Tibial nerve (tissue), 4 donors: ENCODE measurements at regions not wholly inside any gene's neighbourhood (a gene's known extent, or its start where the extent isn't known, plus 50 kb on each side); places are given as distances from the start of the nearest gene placed in this dataset.
"Not testable (repeated sequence)": the region's sequence is repeated elsewhere in the genome, so short reads cannot be mapped to it uniquely, and the experiment has no call there.

Experiments
- DNase-seq, 2 donors: peaks; one replicate each; pipeline ENCODE4 v3.0.0-alpha.2; 2019; ENCODE audit warnings: low spot score in 2 of 2
- H3K27ac ChIP-seq, 4 donors: fragments of 200-600 bp; sonication (generic) in 3 of 4; one replicate each; pipeline ENCODE4 v1.5.1; 2017 to 2019; ENCODE audit warnings: mild to moderate bottlenecking in 1 of 4
- H3K27me3 ChIP-seq, 2 donors: fragments of 200-600 bp; sonication (generic) in 1 of 2; one replicate each; pipeline versions ENCODE4 v1.5.1 to v1.6.0; 2017 to 2019
- H3K36me3 ChIP-seq, 3 donors: fragments of 200-600 bp; sonication (generic); one replicate each; pipeline ENCODE4 v1.5.1; 2018 to 2019
- H3K4me1 ChIP-seq, 4 donors: fragments of 200-600 bp; sonication (generic) in 3 of 4; one replicate each; pipeline ENCODE4 v1.5.1; 2017 to 2019
- H3K4me3 ChIP-seq, 4 donors: fragments of 200-600 bp; sonication (generic) in 3 of 4; one replicate each; pipeline ENCODE4 v1.5.1; 2017 to 2019; ENCODE audit warnings: mild to moderate bottlenecking in 1 of 4, moderate library complexity in 1 of 4
- H3K9me3 ChIP-seq, 4 donors: fragments of 200-600 bp; sonication (generic) in 3 of 4; one replicate each; pipeline ENCODE4 v1.5.1; 2017 to 2019
- CTCF ChIP-seq, 5 experiments: fragments of 200-600 bp in 3 of 5; fragments of 450-650 bp in 2 of 5; sonication (generic) in 3 of 5; IDR thresholded peaks; one replicate each; pipeline ENCODE4 v1.5.1; 2016 to 2019; ENCODE audit warnings: antibody characterized with exemption in 5 of 5, mild to moderate bottlenecking in 3 of 5, moderate library complexity in 2 of 5
- EP300 ChIP-seq, 2 donors: sonication (generic); formaldehyde crosslinking; IDR thresholded peaks; one replicate each; pipeline ENCODE4 v1.6.1; 2017; ENCODE audit warnings: antibody characterized with exemption in 2 of 2, mild to moderate bottlenecking in 1 of 2
- POLR2A ChIP-seq, 2 donors: fragments of 450-650 bp; IDR thresholded peaks; one replicate each; pipeline ENCODE4 v1.6.1; 2017; ENCODE audit warnings: antibody characterized with exemption in 2 of 2, mild to moderate bottlenecking in 2 of 2, moderate library complexity in 2 of 2
- WGBS, 2 donors: methylation state at CpG; one replicate each; pipeline ENCODE4 v1.1.5; 2018; 5-methylcytosine and 5-hydroxymethylcytosine counted together

DNA sequence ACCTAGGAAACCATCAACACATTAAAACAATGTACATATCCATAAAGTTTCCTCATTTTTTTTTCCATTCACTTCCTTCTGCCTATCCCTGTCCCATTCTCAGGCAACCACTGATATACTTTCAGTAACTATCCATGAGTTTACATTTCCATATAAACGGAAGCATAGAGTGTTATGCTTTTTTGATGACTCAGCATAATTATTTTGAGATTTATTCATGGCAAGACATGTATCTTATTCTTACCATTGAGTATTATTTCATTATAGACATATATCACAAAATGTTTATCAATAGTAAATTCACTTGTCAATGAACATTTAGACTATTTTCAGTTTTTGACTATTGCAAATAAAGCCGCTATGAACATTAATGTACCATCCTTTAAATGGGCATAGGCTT is 1786.8 kb upstream of the ACO1 start:
- no peak for TF ChIP-seq CTCF (IDR thresholded peaks at IDR 0.05)
- no peak for TF ChIP-seq EP300 (IDR thresholded peaks at IDR 0.05)
- Histone ChIP-seq H3K27ac (no peak overlapping the region), H3K4me1 (no peaks in the 10 kb centered on the region), H3K9me3 (no peaks in the 10 kb centered on the region), H3K4me3 (no peak overlapping the region), H3K27me3 (no peaks in the 10 kb centered on the region), H3K36me3 (no peaks in the 10 kb centered on the region)
- no peak for DNase-seq
- 91 to 95% methylated on average over 2 of the region's 2 CpGs for WGBS, 2 donors

DNA sequence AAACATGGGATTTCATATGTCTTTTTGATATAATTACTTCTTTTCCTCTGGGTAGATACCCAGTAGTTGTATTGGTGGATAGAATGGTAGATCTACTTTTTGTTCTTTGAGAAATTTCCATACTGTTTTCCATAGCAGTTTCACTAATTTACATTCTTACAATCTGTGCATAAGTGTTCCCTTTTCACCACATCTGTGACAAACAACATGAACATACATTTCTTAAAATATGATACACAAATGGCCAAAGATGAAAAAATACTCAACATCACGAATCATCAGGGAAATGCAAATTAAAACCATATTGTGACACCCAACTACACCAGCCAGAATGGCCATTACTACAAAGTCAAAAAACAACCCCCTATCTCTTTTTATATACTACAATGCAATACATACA is 1778.5 kb upstream of the ACO1 start:
- DNase-seq, result no peak
- TF ChIP-seq POLR2A (IDR thresholded peaks at IDR 0.05) (no peak), EP300 (IDR thresholded peaks at IDR 0.05) (no peak), CTCF (IDR thresholded peaks at IDR 0.05) (no peak)
- no peak overlapping the region for H3K4me3 ChIP-seq
- no peaks in the 10 kb centered on the region for H3K36me3 ChIP-seq
- 82 to 89% methylated on average over 1 of the region's 1 CpG for WGBS, 2 donors
- peaks cover 0 to 3% (median 0%) of the 10 kb centered on the region in 4 donors for H3K9me3 ChIP-seq
- H3K4me1 ChIP-seq, result no peaks in the 10 kb centered on the region
- no peaks in the 10 kb centered on the region for H3K27me3 ChIP-seq
- no peak overlapping the region for H3K27ac ChIP-seq

DNA sequence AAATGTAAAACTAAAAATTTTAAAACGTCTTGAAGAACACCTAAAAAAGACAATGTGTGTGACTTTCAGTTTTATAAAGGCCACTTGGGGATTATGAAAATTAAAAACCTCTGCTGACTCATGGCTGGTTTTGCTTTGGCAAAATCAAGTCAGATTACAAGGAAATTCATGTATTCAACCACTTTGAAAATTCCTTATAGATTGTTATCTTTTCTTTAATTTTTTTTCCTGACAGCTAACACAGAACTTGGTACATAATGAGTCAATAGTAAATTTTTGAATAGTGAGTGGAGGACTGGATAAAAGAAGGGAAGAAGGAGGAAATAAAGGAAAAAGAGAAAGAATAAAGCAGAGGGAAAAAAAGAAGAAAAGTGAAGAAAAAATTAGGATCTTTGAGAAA is 1774.7 kb upstream of the ACO1 start:
- Histone ChIP-seq H3K4me1 (no peaks in the 10 kb centered on the region), H3K36me3 (no peaks in the 10 kb centered on the region), H3K27ac (no peak overlapping the region), H3K27me3 (no peaks in the 10 kb centered on the region), H3K9me3 (peaks cover 0 to 3% (median 0%) of the 10 kb centered on the region in 4 donors), H3K4me3 (no peak overlapping the region)
- TF ChIP-seq POLR2A (IDR thresholded peaks at IDR 0.05) (no peak), EP300 (IDR thresholded peaks at IDR 0.05) (no peak), CTCF (IDR thresholded peaks at IDR 0.05) (no peak)
- DNase-seq, result no peak
- WGBS, 2 donors, result 46 to 65% methylated on average over 1 of the region's 1 CpG

DNA sequence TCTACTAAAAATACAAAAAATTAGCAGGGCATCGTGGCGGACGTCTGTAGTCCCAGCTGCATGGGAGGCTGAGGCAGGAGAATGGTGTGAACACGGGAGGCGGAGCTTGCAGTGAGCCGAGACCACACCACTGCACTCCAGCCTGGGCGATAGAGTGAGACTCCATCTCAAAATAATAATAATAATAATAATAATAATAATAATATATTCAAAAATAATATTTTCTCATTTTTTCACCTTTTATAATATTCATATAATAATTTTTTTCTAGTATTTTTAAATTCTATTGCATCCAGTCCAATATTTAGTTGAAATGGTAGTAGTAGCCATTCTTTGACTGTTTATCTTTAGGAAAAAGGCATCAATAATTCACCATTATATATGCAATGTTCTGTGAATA is 1767.7 kb upstream of the ACO1 start:
- not testable (repeated sequence) for DNase-seq, H3K27ac ChIP-seq, H3K4me1 ChIP-seq, H3K36me3 ChIP-seq, H3K27me3 ChIP-seq, H3K9me3 ChIP-seq, H3K4me3 ChIP-seq
- 95 to 96% methylated on average over 7 of the region's 7 CpGs for WGBS, 2 donors

DNA sequence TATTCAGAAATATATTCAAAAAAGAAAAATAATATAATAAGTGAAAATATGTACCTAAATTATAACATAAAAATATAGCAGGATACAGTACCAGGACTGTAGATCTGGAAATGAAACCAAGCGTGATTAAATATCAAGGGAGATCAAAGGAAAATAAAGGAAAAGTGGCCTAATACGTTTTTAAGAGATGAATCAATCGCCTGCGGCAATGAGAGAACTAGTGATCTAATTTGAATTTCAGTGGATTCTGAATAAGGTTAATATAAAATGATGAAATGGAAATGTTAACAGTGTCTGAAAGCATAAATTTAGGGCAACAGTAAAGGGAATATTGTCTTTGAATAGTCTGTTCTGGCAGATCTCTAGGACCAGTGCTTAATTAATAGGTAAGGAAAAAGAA is 1761.9 kb upstream of the ACO1 start:
- Histone ChIP-seq H3K27ac (no peak overlapping the region), H3K4me3 (no peak overlapping the region), H3K27me3 (no peaks in the 10 kb centered on the region), H3K9me3 (no peaks in the 10 kb centered on the region), H3K4me1 (no peaks in the 10 kb centered on the region), H3K36me3 (no peaks in the 10 kb centered on the region)
- 84 to 87% methylated on average over 4 of the region's 4 CpGs for whole genome bisulfite sequencing, 2 donors
- no peak for DNase-seq
- TF ChIP-seq EP300 (IDR thresholded peaks at IDR 0.05), result no peak
- no peak for TF ChIP-seq CTCF (IDR thresholded peaks at IDR 0.05)
- TF ChIP-seq POLR2A (IDR thresholded peaks at IDR 0.05), result no peak

DNA sequence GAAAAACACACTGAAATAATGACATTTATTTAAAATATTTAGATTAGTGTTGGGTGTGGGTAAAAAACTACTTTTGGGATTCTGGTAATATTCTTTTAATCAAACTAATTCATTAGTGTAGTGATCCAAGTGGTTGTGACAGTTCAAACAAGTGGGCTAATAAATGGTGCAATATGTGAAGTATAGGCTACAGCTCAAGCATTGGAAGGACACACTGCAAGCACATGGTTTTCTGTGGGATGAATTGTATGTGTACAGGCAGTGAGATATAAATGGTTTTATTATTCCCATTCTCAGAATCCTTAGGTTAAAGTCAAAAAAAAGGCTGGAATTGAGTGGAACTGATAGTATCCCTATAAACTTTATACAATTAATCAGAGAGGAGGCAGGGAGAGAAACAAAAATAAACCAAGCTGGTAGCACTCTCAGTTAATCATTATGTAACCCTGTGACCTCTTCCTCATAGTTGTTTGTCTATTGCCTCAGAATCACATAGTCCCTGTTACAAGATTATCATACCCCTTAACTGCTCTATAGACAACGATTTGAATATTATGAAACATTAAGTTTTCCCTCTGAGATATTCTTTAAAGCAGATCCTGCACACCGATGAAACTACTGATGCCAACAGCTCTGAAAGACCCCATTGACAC is 1755.4 kb upstream of the ACO1 start:
- H3K27me3 ChIP-seq, result no peaks in the 10 kb centered on the region
- TF ChIP-seq POLR2A (IDR thresholded peaks at IDR 0.05) (no peak), CTCF (IDR thresholded peaks at IDR 0.05) (no peak), EP300 (IDR thresholded peaks at IDR 0.05) (no peak)
- H3K9me3 ChIP-seq, result no peaks in the 10 kb centered on the region
- H3K36me3 ChIP-seq, result no peaks in the 10 kb centered on the region
- no peaks in the 10 kb centered on the region for H3K4me1 ChIP-seq
- H3K27ac ChIP-seq, result no peak overlapping the region
- DNase-seq, result no peak
- no peak overlapping the region for H3K4me3 ChIP-seq
- 38 to 39% methylated on average over 2 of the region's 2 CpGs for WGBS, 2 donors
